ENCODE measurements at regions not wholly inside any gene's neighbourhood (a gene's known extent, or its start where the extent isn't known, plus 50 kb on each side); places are given as distances from the start of the nearest gene placed in this dataset.
"Not testable (repeated sequence)": the region's sequence is repeated elsewhere in the genome, so short reads cannot be mapped to it uniquely, and the experiment has no call there.

DNA sequence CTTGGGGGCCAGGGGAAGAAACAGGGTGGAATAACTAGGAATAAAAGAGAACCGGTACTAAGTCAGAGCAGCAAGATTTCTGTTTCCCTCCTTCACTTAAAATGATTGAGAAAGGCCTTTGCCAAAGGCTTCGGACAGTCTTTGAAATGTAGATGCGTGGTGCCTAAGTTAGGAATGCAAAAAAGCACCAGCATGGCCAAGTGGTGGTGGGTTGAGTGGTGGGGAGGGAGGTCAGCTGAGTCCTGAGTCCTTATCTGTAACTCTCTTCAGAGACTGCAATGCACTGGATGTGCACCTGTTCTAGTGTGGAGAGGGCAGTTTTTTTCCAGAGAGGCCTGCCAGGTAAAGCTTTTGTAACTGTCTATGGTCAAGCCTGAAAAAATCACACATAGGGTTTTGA lies 919.9 kb downstream of the FSCB start:
- TF ChIP-seq, protein P1, sequence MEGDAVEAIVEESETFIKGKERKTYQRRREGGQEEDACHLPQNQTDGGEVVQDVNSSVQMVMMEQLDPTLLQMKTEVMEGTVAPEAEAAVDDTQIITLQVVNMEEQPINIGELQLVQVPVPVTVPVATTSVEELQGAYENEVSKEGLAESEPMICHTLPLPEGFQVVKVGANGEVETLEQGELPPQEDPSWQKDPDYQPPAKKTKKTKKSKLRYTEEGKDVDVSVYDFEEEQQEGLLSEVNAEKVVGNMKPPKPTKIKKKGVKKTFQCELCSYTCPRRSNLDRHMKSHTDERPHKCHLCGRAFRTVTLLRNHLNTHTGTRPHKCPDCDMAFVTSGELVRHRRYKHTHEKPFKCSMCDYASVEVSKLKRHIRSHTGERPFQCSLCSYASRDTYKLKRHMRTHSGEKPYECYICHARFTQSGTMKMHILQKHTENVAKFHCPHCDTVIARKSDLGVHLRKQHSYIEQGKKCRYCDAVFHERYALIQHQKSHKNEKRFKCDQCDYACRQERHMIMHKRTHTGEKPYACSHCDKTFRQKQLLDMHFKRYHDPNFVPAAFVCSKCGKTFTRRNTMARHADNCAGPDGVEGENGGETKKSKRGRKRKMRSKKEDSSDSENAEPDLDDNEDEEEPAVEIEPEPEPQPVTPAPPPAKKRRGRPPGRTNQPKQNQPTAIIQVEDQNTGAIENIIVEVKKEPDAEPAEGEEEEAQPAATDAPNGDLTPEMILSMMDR (IDR thresholded peaks at IDR 0.05; ENCODE audit: insufficient read depth, low read length, poor library complexity, severe bottlenecking) = no peak
- no peaks in the 10 kb centered on the region for H3K36me3 ChIP-seq (ENCODE audit: control insufficient read depth, insufficient read depth, low read length)
- no peaks in the 10 kb centered on the region for H3K27me3 ChIP-seq (replicated peaks; ENCODE audit: control insufficient read depth, insufficient read depth, low read length)
- no peak for DNase-seq (ENCODE audit: extremely low read depth, insufficient read length)
- H3K4me3 ChIP-seq (replicated peaks; ENCODE audit: low read depth, low read length) = no peak overlapping the region

DNA sequence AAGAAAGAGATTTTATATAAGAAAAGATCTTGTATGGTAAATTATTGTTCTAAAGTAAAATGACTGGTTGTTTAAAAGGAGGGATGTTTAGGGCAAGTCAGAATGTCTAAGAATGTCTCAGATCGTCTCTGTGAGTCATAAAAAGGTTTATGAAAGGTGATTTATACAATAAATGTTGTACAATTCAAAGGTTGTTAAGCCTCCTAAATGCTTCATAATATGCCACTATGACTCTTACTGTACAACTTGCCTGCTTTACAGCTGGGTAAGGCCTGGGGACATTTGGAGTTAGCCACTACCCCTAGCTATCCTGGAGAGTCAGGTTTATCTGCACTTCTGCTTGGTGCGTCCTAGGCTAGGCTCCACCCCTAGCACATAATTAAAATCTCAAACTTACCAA lies 927.4 kb downstream of the FSCB start:
- Histone ChIP-seq H3K27me3 (replicated peaks; ENCODE audit: control insufficient read depth, insufficient read depth, low read length) (no peaks in the 10 kb centered on the region), H3K36me3 (ENCODE audit: control insufficient read depth, insufficient read depth, low read length) (no peaks in the 10 kb centered on the region), H3K4me3 (replicated peaks; ENCODE audit: low read depth, low read length) (no peak overlapping the region)
- TF ChIP-seq, protein P1 (IDR thresholded peaks at IDR 0.05; ENCODE audit: insufficient read depth, low read length, poor library complexity, severe bottlenecking) = no peak
- no peak for DNase-seq (ENCODE audit: extremely low read depth, insufficient read length)

DNA sequence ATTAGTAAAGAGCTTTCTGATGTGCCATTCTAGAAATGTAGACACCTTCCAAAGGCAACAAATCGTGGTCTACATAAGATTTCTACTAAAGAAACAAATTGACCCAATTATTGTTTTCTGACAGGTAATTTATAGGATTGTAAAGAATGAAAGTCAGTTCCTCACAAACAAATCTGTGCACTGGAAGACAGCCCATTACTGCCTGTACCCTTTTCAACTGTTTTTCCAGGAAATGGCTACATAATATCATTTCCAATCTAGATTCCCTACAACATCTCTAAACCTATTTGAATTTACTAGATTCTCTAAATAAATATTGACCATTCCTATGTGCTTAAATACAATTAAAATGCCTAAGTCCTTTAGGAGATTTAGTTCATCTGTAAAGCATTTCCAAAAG lies 939.1 kb downstream of the FSCB start:
- H3K27me3 ChIP-seq (replicated peaks; ENCODE audit: control insufficient read depth, insufficient read depth, low read length) = no peaks in the 10 kb centered on the region
- H3K4me3 ChIP-seq (replicated peaks; ENCODE audit: low read depth, low read length) = no peak overlapping the region
- TF ChIP-seq, protein P1 (IDR thresholded peaks at IDR 0.05; ENCODE audit: insufficient read depth, low read length, poor library complexity, severe bottlenecking) = no peak
- no peak for DNase-seq (ENCODE audit: extremely low read depth, insufficient read length)
- no peaks in the 10 kb centered on the region for H3K36me3 ChIP-seq (ENCODE audit: control insufficient read depth, insufficient read depth, low read length)

DNA sequence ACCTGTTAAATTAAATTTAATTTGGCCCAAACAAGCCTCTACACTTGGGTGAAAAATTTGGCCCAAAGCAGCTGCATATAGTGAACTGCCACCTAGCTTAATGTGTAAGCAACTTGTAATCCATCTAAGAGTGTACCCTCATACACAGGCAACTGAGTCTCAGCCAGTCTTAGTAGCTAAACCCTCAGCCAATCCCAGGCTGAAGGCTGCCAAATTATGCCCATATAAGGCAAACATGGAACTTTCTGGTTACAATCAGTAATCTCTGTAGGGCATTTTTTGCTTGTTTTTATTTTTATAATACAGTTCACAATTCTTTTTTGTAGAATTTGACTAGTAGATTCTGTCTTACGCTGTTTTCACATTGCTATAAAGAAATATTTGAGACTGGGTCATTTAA lies 958.7 kb downstream of the FSCB start:
- no peak for DNase-seq (ENCODE audit: extremely low read depth, insufficient read length)
- TF ChIP-seq, protein P1 (IDR thresholded peaks at IDR 0.05; ENCODE audit: insufficient read depth, low read length, poor library complexity, severe bottlenecking) = no peak
- Histone ChIP-seq H3K36me3 (ENCODE audit: control insufficient read depth, insufficient read depth, low read length) (no peaks in the 10 kb centered on the region), H3K4me3 (replicated peaks; ENCODE audit: low read depth, low read length) (no peak overlapping the region), H3K27me3 (replicated peaks; ENCODE audit: control insufficient read depth, insufficient read depth, low read length) (no peaks in the 10 kb centered on the region)

DNA sequence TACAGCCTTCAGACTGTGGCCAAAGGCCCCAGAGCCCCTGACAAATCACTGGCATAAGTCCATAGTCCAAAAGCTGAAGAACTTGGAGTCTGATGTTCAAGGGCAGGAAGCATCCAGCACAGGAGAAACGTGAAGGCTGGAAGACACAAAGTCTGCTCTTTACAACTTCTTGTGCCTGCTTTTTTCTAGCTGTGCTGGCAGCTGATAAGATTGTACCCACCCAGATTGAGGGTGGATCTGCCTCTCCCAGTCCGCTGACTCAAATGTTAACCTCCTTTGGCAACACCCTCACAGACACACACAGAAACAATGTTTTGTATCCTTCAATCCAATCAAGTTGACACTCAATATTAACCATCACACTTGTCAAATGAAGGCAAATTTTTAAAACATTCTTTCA lies 959.5 kb downstream of the FSCB start:
- not testable (repeated sequence) for H3K4me3 ChIP-seq (replicated peaks; ENCODE audit: low read depth, low read length); H3K27me3 ChIP-seq (replicated peaks; ENCODE audit: control insufficient read depth, insufficient read depth, low read length); H3K36me3 ChIP-seq (ENCODE audit: control insufficient read depth, insufficient read depth, low read length); DNase-seq (ENCODE audit: extremely low read depth, insufficient read length)

DNA sequence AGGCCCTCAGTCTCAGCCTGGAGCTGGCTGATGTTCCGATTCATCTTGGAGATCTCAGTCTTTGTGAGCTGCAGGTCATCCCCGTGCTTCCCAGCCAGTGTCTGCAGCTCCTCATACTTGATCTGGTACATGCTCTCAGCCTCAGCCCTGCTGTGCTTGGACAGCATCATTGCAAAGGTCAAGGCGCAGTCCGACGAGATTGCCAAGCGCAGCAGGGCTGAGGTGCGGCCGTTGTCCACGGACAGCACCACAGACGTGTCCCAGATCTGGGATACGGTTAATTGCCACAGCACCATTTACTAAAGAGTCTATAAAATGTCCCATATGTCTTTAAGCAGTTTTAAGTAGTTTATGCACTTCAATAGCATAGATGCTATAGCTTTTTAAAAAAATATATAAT lies 965.7 kb downstream of the FSCB start:
- TF ChIP-seq, protein P1 (IDR thresholded peaks at IDR 0.05; ENCODE audit: insufficient read depth, low read length, poor library complexity, severe bottlenecking) = no peak
- Histone ChIP-seq H3K36me3 (ENCODE audit: control insufficient read depth, insufficient read depth, low read length) (no peaks in the 10 kb centered on the region), H3K27me3 (replicated peaks; ENCODE audit: control insufficient read depth, insufficient read depth, low read length) (no peaks in the 10 kb centered on the region), H3K4me3 (replicated peaks; ENCODE audit: low read depth, low read length) (no peak overlapping the region)
- no peak for DNase-seq (ENCODE audit: extremely low read depth, insufficient read length)

Data from GM06990 (cell line).